ENCODE measurements at regions not wholly inside any gene's neighbourhood (a gene's known extent, or its start where the extent isn't known, plus 50 kb on each side); places are given as distances from the start of the nearest gene placed in this dataset.

DNA sequence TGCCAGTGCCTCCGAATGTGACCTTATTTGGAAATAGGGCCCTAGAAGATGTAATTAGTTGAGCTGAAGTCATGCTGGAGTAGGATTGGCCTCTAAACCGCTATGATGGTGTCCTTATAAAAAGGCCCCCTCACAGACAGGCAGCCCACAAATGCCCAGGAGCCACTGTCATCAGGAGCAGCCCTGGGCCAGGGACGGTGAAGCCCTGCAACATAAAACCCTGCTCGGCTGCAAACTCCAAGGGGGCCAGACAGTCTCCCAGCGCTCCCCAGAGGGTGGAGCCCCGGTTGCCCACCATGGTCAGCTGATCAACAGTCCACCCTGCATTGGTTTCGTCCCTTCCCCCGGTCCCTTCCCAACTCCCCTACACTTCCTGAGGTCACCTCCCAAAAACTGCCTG, 351.7 kb downstream of the FOXL1 start:
- DNase-seq (ENCODE audit: low read depth in 2 of 2): no peak

DNA sequence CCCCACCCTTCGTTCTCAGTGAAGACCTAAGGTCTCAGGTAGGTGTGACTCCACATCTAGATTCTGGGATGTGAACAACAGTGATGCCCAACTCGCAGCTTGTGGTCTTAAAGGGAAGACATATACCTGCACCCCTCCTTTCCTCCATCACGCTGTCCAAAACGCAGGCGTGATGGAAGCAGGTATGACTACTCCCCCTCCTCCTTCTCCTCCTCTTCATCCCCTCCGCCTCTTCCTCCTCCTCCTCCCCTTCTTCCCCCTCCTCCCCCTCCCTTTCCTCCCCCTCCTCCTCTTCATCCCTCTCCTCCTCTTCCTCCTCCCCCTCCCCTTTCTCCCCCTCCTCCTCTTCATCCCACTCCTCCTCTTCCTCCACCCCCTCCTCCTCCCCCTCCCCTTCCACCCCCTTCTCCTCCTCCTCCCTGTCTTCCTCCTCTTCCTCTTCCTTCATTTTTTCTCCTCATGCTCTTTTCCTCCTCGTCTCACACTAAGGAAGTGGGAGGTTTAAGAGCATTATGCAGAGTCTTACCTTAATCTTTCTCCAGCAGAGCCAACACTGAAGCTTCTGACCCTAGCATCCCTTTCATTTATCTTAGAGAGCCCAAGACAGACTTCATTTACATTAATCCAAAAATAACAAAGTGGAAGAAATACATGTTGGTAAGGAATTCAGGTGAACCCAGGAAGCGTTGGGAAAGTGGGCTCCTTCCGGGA, 352.5 kb downstream of the FOXL1 start:
- no peak for DNase-seq (ENCODE audit: low read depth in 2 of 2)

DNA sequence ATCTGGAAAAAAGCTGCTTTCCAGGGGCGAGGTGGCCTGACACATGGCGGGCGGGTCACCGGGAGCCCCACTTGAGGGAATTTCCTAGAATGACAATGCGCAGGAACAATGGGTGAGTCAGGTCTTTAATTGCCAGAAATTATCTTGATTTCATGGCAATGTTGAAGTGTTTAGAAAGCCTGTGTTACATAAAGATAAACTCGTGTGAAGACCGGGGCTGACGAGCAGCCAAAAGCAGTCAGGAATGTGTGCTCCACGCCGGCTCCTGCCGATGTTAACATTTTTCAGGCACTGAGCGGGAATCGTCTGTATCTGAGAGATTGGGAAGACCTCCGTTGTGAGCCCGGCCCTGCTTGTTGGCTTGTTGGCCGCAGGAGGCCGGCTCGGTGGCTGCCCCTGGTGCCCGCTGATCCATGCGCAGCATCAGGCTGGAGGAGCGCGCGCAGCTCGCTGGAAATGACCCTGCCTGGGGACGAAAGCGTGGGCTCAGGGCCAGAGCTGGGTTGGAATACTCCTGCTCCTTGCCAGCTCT, 353.1 kb downstream of the FOXL1 start:
- no peak for DNase-seq (ENCODE audit: low read depth in 2 of 2)

DNA sequence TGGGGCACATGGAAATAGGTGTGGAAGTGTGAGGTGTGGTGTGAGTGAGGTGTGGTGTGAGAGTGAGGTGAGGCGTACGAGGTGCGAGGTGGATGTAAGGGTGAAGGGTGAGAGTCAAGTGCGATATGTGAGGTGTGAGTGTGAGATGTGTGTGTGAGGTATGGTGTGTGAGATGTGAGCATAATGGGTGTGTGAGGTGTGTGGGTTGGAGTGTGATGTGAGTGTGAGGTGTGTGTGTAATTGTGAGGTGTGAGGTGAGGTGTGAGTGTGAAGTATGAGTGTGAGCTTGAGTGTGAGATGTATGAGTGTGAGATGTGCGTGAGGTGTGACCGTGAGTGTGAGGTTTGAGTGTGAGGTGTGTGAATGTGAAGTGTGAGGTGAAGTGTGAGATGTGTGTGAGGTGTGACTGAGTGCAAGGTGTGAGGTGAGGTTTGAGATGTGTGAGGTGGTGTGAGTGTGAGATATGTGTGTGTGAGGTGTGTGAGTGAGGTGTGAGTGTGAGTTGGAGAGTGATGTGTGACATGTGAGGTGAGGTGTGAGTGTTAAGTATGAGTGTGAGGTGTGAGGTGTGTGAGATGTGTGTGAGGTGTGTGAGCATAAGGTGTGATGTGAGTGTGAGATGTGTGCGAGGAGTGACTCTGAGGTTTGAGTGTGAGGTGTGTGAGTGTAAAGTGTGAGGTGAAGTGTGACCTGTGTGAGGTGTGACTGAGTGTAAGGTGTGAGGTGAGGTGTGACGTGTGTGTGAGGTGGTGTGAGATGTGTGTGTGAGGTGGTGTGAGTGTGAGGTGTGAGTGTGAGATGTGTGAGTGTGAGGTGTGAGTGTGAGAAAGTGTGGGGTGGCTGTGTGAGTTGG, 354.0 kb downstream of the FOXL1 start:
- no peak for DNase-seq (ENCODE audit: low read depth in 2 of 2)

DNA sequence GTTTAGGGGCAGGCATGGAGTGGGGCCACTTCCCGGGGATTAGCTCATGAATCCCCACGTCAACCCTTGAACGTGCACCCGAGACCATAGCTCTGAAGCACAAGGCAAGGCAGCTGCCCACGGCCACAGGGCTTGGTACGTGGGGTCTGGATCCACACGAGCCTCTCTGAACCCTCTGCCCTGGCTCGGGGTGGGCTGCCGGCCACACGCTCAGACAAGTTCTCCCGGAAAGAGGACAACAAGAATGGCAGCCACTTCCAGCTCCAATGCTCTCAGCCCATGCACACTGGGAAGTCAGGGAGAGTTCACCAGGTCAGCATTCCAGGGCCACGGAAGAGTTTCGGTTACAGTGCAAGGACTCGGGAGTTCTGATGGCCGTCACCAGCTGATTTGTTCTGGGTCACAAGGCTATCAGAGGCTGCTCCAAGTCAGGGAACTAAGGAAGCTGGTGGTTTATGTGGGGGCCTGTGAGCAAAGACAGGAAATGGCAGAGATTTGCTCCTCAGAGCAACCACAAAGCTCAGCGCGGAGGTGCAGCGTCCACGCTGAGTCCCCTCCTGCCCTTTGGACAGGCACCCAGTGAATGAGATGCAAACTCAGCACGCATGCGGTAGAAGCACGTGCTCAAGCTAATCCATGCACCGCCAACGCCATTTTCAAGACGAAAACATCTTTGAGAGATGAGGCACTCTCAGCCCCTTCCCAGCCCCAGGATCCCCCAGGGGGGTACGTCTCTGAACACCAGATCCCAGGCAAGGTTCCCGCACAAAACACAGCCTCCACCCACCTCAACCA, 356.4 kb downstream of the FOXL1 start:
- DNase-seq (ENCODE audit: low read depth in 2 of 2): no peak

DNA sequence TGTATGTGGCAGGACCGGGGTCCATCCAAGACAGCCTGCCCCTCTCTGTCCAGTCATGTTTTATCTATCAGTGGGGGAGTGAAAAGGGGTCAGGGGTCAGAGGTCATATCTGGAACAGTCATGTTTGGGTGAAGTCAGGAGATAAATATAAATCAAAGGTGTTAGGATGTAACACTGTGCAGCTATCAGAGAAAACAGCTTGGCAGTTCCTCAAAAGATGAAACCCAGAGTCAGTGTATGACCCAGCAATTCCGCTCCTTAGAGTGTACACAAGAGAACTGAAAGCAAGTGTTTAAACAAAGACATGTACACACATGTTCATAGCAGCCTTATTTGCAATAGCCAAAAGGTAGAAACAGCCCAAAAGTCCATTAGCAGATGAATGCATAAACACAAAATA, 361.3 kb downstream of the FOXL1 start:
- DNase-seq (ENCODE audit: low read depth in 2 of 2): no peak

DNA sequence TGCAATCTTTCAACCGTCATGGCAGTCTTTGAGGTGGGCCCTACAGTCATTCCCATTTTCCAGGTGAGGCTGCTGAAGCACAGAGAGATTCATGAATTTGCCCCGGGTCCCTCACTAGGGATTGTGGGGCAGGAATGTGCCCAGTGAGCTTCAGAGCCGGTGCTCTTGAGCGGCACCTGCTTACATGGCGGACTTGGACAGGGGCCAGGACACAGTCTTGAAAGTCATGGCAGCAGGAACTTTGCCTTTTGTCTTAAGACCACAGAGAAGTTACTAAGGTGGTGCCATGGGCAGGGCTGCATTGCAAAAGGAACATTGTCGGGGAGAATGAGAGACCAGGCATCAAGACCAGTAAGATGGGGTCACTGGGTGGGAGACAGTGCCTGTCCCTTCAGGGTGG, 363.4 kb downstream of the FOXL1 start:
- DNase-seq (ENCODE audit: low read depth in 2 of 2): no peak

DNA sequence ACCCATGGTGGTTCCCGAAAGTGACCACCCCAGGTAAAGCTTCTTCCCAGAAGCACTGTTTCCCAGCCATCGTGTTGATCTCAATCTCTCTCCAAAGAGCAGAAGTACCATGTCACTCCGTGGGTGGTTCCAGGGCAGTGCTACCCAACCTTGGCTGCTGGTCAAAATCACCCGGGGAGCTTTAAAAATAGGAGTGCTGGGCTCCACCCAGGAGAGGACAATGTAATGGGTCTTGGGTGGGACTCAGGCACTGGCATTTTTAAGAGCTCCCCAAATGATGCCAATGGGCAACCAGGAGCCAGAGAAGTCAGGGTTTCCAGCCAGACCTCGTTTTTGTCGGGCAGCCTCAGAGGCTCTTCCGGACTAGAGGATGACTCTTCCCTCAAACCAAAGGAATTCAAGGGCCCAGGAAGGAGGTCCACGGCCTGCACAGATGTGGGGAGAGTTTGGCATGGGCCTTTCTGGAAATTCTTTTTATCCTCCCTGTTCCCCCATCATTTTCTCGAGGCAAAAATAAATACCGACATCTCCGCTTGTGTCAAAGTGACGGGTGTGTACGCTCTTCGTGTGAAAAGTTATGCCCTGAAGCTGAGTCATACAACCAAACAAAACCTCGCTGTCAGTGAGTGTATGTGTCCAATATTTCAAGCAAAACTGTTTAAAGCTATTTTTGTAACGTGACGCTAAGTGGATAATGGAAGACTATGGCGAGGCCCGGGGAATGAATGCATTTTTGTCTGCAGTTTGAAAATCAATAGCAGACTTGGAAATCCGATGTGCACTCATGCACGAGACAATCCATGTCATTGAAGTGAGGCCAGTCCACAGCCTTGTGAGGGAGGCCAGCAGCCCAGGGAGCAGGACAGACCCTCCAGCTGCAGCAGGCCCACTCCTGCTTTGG, 364.1 kb downstream of the FOXL1 start:
- no peak for DNase-seq (ENCODE audit: low read depth in 2 of 2)

DNA sequence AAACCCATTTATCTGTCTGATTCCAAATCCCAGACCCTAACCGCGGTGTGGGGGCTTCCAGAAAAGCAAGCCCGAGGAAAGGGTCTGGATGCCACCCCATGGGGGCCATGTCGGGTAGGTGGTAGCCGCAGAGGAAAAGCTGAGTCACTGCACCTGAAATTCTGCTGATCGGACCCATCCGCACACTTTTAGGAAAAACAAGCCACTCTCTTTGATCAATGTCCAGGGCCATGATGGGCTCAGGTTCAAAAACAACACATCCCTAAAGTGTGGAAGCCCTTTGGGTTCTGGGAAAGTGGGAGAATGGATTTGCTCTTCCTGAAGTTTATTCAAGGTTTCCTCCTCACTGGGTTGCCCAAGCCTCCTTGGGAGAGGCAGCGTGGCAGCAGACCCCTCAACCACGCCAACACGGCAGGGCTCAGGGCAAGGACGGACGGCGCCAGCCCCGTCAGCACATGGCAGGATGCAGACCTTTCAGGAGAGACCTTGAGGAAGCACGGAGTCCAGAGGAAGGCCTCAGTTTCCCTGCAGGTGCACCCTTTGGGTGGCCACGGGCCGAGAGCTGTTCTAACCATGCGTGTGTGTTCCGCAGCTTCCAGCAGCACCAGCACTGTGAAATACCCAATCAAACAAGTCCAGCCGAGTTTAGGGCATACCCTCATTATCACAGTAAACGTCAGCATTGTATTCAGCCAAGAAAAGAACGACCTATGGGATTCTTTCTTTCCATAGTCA, 367.0 kb downstream of the FOXL1 start:
- no peak for DNase-seq (ENCODE audit: low read depth in 2 of 2)

DNA sequence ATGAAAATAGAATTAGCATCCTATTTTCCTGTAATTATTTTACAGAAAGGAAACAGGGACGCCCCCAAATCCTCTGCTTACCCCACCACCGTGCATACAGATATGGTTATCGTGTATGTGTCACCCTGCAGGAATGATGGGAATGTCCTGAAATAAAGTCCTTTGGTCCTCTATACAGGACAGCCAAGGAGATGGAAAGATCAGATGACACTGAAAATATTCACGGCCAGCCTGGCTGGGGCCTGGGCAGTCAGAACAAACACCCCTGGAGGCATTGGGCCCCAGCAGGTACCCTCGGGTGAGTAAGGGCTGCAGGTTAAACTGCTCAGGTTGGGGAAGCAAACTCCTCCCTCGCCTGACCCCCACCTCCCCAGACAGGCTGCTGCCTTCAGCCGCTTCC, 368.0 kb downstream of the FOXL1 start:
- no peak for DNase-seq (ENCODE audit: low read depth in 2 of 2)

DNA sequence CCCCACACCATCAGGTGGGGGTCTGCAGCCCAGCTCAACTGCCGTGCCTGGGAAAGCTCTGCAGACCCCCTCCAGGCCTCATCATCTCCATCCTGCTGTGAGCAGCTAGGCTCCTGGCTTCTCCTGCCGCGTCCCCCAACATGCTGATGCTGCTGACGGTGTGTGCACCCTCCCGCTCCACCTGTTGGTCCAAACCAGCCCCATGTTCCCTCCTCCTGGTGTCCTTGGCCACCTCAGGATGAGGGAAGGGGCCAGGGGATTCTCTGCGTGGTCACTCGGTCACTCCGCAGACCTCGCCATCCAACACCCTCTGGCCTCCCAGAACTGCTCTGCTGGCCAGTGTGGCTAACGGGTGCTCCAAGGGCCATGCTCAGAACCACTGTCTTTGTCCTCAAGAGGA, 368.6 kb downstream of the FOXL1 start:
- DNase-seq (ENCODE audit: low read depth in 2 of 2): no peak

DNA sequence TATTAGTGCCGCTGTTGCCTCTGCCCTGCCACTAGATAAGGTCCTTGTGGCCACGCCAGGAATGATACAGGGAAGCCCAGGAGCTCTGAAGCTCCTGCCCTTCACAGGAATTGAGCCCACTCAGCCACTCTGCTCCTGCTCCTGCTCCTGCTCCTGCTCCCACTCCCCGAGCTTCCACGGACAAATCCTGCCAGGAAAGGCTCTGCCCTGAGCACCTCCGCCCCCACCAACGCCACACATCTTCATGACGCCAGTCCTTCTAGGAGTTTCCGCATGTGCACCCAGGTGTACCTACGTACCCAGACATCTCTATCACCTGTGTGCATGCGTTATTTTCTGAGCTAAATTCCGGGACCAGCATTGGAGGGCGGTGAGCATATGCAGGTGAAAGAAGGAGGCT, 369.1 kb downstream of the C16orf95 start:
- no peak for DNase-seq (ENCODE audit: low read depth in 2 of 2)

DNA sequence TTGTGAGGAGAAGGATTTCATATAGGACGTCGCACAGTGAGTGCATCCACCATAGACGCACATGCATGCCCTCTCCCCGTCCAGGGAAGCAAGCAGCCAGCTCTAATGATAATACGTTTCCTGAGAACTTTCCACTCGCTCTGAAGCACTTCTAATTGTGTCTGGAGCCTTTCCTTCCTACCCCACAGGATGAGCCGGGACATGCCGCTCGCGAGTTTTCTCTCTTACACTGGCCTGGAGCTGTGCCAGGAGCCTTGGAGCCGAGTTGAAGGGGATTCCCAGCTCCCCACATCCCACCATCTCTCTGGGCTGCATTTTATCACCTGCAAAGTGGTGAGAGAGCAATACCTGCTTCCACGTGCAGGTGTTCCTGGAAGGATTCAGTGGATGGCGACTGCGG, 368.1 kb downstream of the C16orf95 start:
- no peak for DNase-seq (ENCODE audit: low read depth in 2 of 2)

DNA sequence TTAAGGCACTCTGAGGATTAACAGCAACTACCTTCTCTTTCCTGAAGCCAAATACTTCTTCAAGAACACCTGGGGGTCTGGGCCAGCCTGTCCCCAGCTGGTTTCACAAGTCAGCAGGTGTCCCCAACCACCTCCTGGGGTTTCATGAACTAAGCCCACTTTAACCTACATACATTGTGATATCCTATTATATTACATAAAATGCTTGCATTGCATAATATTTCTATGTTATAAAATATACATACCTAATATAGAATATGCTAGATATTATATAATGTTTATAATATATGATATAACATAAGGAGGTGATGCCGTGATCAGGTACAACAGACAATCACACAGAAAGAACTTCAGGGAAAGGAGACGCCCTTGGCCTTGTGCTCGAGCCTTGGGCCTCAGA, 367.6 kb downstream of the C16orf95 start:
- no peak for DNase-seq (ENCODE audit: low read depth in 2 of 2)

DNA sequence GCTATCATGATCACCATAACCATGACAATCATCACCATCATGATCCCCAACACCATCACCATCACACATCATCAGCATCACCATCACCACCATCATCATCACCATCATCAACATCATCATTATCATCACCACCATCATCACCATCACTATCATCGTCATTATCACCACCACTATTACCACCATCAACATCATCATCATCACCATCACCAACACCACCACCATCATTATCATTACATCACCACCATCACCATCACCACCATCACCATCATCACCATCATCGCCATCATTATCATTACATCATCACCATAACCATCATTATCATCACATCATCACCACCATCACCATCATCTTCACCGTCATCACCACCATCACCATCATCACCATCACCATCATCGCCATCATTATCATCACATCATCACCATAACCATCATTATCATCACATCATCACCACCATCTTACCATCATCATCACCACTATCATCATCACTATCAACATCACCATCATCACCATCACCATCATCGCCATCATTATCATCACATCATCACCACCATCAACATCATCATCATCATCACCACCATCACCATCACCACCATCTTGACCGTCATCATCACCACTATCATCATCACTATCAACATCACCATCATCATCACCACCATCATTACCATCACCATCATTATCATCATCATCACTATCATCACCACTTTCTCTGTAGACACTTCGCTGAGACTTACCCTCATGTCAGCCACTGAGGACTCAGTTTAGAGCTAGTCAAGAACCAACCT, 366.0 kb downstream of the C16orf95 start:
- DNase-seq (ENCODE audit: low read depth in 2 of 2): no peak

DNA sequence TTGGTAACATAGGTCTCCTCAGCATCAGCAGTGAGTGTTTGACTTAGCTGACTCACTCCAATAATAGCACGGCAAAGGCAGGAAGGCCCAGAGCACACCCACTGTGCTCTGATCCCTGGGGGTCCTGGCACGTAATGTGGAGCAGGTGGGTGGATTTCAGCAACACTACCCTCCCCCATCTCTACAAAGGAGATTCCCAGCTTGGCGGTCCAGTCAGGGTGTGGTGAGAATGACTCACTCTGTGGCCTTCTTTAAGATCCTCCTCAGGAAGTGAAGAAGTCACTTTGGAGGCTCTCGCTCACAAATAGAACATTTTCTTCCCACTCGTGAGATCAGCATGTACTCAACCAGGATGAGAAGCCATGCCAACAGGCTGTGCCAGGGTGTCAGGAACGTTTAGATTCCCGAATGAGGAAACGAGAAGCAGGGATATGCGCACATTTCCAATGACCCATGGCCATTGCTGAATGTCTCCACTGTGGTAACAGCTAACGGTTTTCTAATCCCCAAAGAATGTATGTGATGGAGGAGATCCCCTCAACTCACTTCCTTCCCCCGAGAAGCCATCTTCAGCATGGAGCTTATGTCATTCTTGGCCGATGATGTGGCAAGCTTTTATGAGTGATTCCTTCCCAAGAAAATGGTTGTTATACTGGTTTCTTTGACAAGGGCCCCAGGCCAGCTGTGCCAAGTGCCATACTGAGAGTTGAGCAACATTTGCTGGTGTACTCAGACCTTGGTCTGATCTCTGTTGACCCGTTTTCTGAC, 365.2 kb downstream of the C16orf95 start:
- no peak for DNase-seq (ENCODE audit: low read depth in 2 of 2)

DNA sequence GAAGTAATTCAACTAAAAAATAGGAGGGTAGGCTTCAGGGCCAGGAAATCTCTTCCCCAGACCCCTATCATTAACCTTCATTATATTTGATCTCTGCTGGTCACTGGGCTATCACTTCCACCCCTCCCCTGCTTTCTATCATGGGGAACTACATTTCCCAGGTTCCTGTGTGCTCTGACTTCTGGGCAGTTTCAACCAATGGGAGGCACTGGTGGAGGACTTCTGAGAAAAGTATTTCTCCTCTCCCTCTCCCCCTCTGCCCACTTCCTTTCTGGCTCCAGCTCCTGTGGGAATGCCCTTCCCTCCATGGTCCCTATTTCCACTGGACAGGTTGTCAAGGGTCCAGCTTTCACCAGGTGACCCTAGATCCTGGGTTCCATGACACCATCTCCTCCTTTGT, 364.4 kb downstream of the C16orf95 start:
- no peak for DNase-seq (ENCODE audit: low read depth in 2 of 2)

DNA sequence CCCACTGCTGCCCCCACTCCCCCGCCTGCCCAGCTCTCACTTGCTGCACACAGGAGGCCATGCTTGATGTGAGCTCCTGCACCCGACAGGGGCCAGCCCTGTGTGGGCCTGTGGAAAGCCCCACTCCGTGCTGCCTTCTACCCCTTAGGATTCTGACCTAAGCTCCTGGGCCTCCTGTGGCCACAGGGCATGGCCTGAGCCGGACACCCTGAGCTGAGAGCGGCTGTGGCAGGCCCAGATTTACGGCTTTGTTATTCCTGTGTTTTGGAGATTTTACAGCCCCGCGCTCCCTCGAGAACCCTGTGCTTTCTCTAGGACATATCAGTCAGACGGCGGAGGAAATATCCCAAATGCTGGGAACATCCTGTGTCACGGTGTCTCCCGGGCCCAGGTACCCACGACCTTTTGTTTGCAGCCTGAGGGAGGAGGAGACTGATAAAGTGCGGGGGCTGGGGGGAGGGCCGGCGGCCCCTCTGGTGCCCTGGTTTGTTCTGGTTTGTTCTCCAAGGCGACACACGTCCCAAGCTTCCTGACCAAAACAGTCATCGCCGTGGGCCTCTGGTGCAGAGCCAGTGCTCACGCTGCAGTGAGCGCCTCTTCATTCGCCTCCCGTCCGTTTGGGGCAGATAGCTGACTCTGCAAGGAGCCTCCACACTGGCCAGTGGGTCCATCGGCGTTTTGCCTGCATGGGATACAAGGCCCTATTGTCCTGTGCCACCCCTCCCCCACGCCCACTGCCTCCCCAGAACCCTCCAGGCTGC, 363.4 kb downstream of the C16orf95 start:
- DNase-seq (ENCODE audit: low read depth in 2 of 2): no peak
